Progenitor cell of endocrine pancreas (in vitro differentiated cells): ENCODE measurements at regions not wholly inside any gene's neighbourhood (a gene's known extent, or its start where the extent isn't known, plus 50 kb on each side); places are given as distances from the start of the nearest gene placed in this dataset.

Experiments used
- DNase-seq: peaks from one replicate; pipeline ENCODE4 v3.0.0; 2021; ENCODE audit warnings: low spot score; ENCODE audit not compliant: unreplicated experiment
- H3K27ac Mint-ChIP-seq: 2 replicates; pipeline ENCODE4 v1.8.0; 2021; ENCODE audit warnings: mild to moderate bottlenecking, moderate library complexity, mixed read lengths
- H3K27me3 Mint-ChIP-seq: 2 replicates; pipeline ENCODE4 v1.8.0; 2021; ENCODE audit warnings: mixed read lengths
- H3K36me3 Mint-ChIP-seq: 2 replicates; pipeline ENCODE4 v1.8.0; 2022; ENCODE audit warnings: mixed read lengths; ENCODE audit not compliant: insufficient read depth
- H3K4me1 Mint-ChIP-seq: 2 replicates; pipeline ENCODE4 v1.8.0; 2021; ENCODE audit warnings: low read depth, mixed read lengths
- H3K4me3 Mint-ChIP-seq: 2 replicates; pipeline ENCODE4 v1.8.0; 2021; ENCODE audit warnings: low read depth, mild to moderate bottlenecking, moderate library complexity, mixed read lengths
- H3K9me3 Mint-ChIP-seq: 2 replicates; pipeline ENCODE4 v1.8.0; 2021; ENCODE audit warnings: low read depth, mixed read lengths
- CTCF ChIP-seq: fragments of 200-600 bp; sonication (generic); IDR thresholded peaks from one replicate; pipeline ENCODE4 v1.5.0; 2021; ENCODE audit warnings: antibody characterized with exemption, mild to moderate bottlenecking; ENCODE audit not compliant: unreplicated experiment

- DNase-seq: no peak
- no peaks in the 10 kb centered on the region for H3K9me3 Mint-ChIP-seq
- H3K4me1 Mint-ChIP-seq: peaks cover 5% of the 10 kb centered on the region
- no peak for TF ChIP-seq CTCF
- H3K36me3 Mint-ChIP-seq: no peaks in the 10 kb centered on the region
- H3K4me3 Mint-ChIP-seq: no peak overlapping the region
- no peak overlapping the region for H3K27ac Mint-ChIP-seq
- peaks cover 2% of the 10 kb centered on the region for H3K27me3 Mint-ChIP-seq
Observed at GRCh38 chr9:99513441-99514112, 291.5 kb downstream of the SEC61B start.

- Mint-ChIP-seq H3K27me3 (peaks cover 2% of the 10 kb centered on the region), H3K4me1 (peaks cover 4% of the 10 kb centered on the region), H3K9me3 (no peaks in the 10 kb centered on the region), H3K27ac (no peak overlapping the region), H3K36me3 (no peaks in the 10 kb centered on the region), H3K4me3 (no peak overlapping the region)
- no peak for TF ChIP-seq CTCF
- no peak for DNase-seq
Observed at GRCh38 chr9:99515093-99515492, 293.0 kb downstream of the SEC61B start.

- peaks cover 3% of the 10 kb centered on the region for H3K4me1 Mint-ChIP-seq
- no peaks in the 10 kb centered on the region for H3K9me3 Mint-ChIP-seq
- DNase-seq: no peak
- H3K4me3 Mint-ChIP-seq: no peak overlapping the region
- H3K27me3 Mint-ChIP-seq: peaks cover 2% of the 10 kb centered on the region
- H3K27ac Mint-ChIP-seq: no peak overlapping the region
- H3K36me3 Mint-ChIP-seq: no peaks in the 10 kb centered on the region
- no peak for TF ChIP-seq CTCF
Observed at GRCh38 chr9:99515895-99516656, 294.0 kb downstream of the SEC61B start.

GRCh38 chr9:99516657-99517049 lies 294.6 kb downstream of the SEC61B start:
- no peak for TF ChIP-seq CTCF
- Mint-ChIP-seq H3K4me1 (peaks cover 3% of the 10 kb centered on the region), H3K36me3 (no peaks in the 10 kb centered on the region), H3K27me3 (peaks cover 2% of the 10 kb centered on the region), H3K27ac (no peak overlapping the region), H3K4me3 (no peak overlapping the region), H3K9me3 (no peaks in the 10 kb centered on the region)
- DNase-seq: no peak

GRCh38 chr9:99523838-99524237 lies 297.8 kb upstream of the NR4A3 start:
- TF ChIP-seq CTCF: no peak
- H3K9me3 Mint-ChIP-seq: peaks cover 4% of the 10 kb centered on the region
- H3K27ac Mint-ChIP-seq: no peak overlapping the region
- DNase-seq: no peak
- no peak overlapping the region for H3K4me3 Mint-ChIP-seq
- H3K27me3 Mint-ChIP-seq: no peaks in the 10 kb centered on the region
- no peaks in the 10 kb centered on the region for H3K36me3 Mint-ChIP-seq
- H3K4me1 Mint-ChIP-seq: no peaks in the 10 kb centered on the region
